Upper lobe of right lung (tissue), 1 donor: ENCODE measurements at regions not wholly inside any gene's neighbourhood (a gene's known extent, or its start where the extent isn't known, plus 50 kb on each side); places are given as distances from the start of the nearest gene placed in this dataset.

Source experiments
- ATAC-seq: fragments of 200-7000 bp; cut with Tn5 transposase; one replicate; pipeline ENCODE4 v1.9.1; 2020; ENCODE audit warnings: mild to moderate bottlenecking, moderate library complexity
- DNase-seq: peaks from one replicate; pipeline ENCODE4 v3.0.0-alpha.2; 2020
- H3K27ac ChIP-seq: fragments of 200-600 bp; one replicate; pipeline ENCODE4 v1.8.0; 2022
- H3K27me3 ChIP-seq: fragments of 200-600 bp; one replicate; pipeline ENCODE4 v1.8.0; 2022; ENCODE audit warnings: mild to moderate bottlenecking
- H3K36me3 ChIP-seq: fragments of 200-600 bp; one replicate; pipeline ENCODE4 v1.8.0; 2022
- H3K4me1 ChIP-seq: fragments of 200-600 bp; one replicate; pipeline ENCODE4 v1.8.0; 2022
- H3K4me3 ChIP-seq: fragments of 200-600 bp; one replicate; pipeline ENCODE4 v1.8.0; 2022; ENCODE audit warnings: mild to moderate bottlenecking
- H3K9me3 ChIP-seq: fragments of 200-600 bp; one replicate; pipeline ENCODE4 v1.8.0; 2022
- intact Hi-C: fragments of 100-400 bp; cut with DNase I; formaldehyde crosslinking; loops from one replicate; pipeline ENCODE4 v1.11.0; 2022
- TF ChIP-seq, protein P1 (sequence below): fragments of 200-600 bp; IDR thresholded peaks from one replicate; pipeline ENCODE4 v1.8.0; 2022; ENCODE audit warnings: antibody characterized with exemption
- donor health status: DM: no; HTN: yes; CAD: no; lungs with severe emphysema.

DNA sequence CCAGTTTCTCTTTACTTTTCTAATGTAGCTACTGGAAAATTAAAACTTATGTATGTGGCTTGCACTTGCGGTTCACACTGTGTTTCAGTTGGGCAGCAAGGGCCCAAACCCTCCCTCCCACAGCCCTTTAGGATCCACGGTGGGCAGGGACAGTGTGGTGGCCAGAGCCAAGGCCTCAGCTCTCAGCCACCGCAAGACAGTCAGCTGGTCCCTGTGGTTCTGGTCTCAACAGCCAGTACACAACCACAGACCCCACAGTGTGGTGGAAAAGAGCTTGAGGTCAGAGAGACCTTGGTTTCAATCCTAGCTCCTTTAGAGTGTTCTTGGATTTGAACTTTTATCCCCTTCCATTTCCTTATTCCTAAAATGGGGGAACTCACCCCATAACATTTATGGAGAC lies 153.0 kb upstream of the SMIM23 start:
- TF ChIP-seq, protein P1, sequence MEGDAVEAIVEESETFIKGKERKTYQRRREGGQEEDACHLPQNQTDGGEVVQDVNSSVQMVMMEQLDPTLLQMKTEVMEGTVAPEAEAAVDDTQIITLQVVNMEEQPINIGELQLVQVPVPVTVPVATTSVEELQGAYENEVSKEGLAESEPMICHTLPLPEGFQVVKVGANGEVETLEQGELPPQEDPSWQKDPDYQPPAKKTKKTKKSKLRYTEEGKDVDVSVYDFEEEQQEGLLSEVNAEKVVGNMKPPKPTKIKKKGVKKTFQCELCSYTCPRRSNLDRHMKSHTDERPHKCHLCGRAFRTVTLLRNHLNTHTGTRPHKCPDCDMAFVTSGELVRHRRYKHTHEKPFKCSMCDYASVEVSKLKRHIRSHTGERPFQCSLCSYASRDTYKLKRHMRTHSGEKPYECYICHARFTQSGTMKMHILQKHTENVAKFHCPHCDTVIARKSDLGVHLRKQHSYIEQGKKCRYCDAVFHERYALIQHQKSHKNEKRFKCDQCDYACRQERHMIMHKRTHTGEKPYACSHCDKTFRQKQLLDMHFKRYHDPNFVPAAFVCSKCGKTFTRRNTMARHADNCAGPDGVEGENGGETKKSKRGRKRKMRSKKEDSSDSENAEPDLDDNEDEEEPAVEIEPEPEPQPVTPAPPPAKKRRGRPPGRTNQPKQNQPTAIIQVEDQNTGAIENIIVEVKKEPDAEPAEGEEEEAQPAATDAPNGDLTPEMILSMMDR: no peak
- no peak for ATAC-seq
- H3K27ac ChIP-seq: no peak overlapping the region
- peaks cover 16% of the 10 kb centered on the region for H3K4me1 ChIP-seq
- no peak for DNase-seq
- no peak overlapping the region for H3K4me3 ChIP-seq
- no peaks in the 10 kb centered on the region for H3K27me3 ChIP-seq
- no peaks in the 10 kb centered on the region for H3K36me3 ChIP-seq
- no peaks in the 10 kb centered on the region for H3K9me3 ChIP-seq
- intact Hi-C loops: no loop called here

DNA sequence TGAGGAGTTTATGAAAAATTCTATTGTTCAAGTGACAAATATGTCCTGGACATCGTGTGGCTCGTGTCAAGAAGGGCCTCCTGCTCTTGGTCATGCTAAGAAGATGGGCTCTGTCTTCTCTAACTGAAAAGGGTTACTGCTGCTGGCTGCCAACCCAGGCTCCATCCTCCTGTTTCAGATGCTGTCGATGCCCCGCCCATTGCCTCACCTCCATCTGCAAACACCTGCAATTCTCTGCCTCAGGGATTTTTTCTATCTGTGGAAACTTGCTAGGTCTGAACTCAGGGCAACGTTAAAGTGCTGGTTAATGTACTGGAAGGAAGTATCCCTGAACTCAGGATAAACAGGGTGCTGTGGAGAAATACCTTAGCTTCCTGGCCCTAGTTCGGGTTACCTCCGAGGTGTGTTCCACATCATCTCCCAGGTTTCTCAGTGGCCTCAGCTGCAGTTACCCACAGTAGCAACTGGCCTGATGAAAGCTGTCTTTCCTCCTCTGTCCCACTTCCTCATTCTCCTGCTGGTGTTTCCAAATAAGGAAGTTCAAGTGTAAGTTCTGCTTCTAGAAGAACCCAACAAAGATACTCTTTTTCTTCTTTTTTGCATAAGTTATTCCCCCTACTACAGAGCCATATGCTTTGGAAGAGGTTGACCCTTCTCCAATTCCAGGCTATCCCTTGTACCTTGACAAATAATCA lies 151.7 kb upstream of the SMIM23 start:
- TF ChIP-seq, protein P1: no peak
- H3K4me1 ChIP-seq: peaks cover 16% of the 10 kb centered on the region
- no peak overlapping the region for H3K4me3 ChIP-seq
- H3K36me3 ChIP-seq: no peaks in the 10 kb centered on the region
- no peak for DNase-seq
- ATAC-seq: peak; percentile 75
- no peaks in the 10 kb centered on the region for H3K27me3 ChIP-seq
- no peaks in the 10 kb centered on the region for H3K9me3 ChIP-seq
- intact Hi-C loops: no loop called here
- H3K27ac ChIP-seq: no peak overlapping the region

DNA sequence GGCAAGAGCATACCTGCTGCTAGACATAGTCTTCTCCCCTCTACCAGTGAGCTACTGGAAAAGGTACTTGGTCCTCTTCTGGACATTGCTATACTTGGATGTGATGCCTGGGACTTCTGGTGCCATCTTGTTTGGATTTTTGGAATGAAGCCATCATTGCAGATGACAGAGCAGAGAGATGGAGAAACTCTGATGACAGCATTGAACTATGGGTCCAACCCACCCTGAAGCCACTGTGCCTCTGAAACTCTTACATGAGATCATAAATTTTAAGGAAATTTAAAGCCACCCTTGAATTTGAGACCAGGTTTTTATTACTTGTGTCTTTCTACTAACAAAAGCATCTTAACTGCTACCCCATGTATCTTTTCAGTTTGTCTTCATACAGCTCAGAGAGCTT lies 151.1 kb upstream of the SMIM23 start:
- ATAC-seq (no peak), DNase-seq (no peak)
- no peaks in the 10 kb centered on the region for H3K36me3 ChIP-seq
- no peak overlapping the region for H3K27ac ChIP-seq
- TF ChIP-seq, protein P1: no peak
- intact Hi-C loops: no loop called here
- no peak overlapping the region for H3K4me3 ChIP-seq
- peaks cover 11% of the 10 kb centered on the region for H3K4me1 ChIP-seq
- H3K27me3 ChIP-seq: no peaks in the 10 kb centered on the region
- H3K9me3 ChIP-seq: no peaks in the 10 kb centered on the region

DNA sequence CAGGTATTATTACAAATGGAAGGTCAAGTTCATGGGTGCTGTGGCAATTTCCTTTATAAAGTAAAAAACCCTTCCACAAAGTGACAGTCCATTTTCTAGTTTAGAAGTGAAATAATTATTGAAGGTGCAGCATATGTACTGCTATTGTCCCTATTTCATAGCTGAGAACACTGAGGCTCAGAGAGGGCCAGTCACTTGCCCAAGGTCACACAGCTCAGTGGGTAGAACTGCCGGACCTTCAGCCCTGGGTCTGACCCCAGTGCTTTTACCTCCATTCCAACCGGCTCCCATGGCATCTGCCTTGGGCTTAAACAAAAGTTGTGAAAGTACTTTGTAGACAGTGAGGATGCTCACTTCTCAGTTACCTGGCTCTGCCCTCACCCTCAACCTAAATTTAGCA lies 150.6 kb upstream of the SMIM23 start:
- ATAC-seq (no peak), DNase-seq (no peak)
- TF ChIP-seq, protein P1: no peak
- H3K36me3 ChIP-seq: no peaks in the 10 kb centered on the region
- H3K27me3 ChIP-seq: no peaks in the 10 kb centered on the region
- intact Hi-C loops: no loop called here
- H3K27ac ChIP-seq: no peak overlapping the region
- H3K9me3 ChIP-seq: no peaks in the 10 kb centered on the region
- peaks cover 5% of the 10 kb centered on the region for H3K4me1 ChIP-seq
- no peak overlapping the region for H3K4me3 ChIP-seq

DNA sequence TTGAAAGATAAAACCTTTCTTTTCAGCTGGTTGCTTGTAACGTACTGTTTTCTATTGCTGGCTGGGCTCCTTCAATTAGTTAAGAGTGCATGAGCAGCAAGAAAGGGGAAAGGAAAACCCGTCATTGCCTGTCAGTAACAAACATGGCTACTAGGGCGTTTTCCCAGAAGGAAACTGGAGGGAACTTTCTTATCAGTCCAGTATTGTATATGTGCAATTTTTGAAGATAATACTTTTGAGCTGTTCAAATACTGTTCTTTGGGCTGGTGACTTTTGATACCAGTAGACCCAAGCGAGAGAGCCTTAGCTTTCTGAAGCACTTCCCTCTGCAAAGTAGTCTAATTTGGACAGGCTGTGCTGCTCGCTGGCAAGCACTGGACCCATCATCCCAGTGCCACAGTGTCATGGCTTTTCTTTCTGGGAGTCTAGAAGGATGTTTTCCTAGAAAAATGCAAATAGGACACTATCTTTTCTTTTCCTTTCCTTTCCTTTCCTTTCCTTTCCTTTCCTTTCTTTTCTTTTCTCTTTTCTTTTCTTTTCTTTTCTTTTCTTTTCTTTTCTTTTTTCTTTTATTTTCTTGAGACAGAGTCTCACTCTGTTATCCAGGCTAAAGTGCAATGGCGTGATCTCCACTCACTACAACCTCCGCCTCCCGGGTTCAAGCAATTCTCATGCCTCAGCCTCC lies 149.9 kb upstream of the SMIM23 start:
- ATAC-seq (no peak), DNase-seq (no peak)
- Histone ChIP-seq H3K4me1 (no peaks in the 10 kb centered on the region), H3K9me3 (no peaks in the 10 kb centered on the region), H3K36me3 (no peaks in the 10 kb centered on the region), H3K27me3 (no peaks in the 10 kb centered on the region), H3K27ac (no peak overlapping the region), H3K4me3 (no peak overlapping the region)
- intact Hi-C loops: no loop called here
- TF ChIP-seq, protein P1: no peak
